ENCODE measurements at regions not wholly inside any gene's neighbourhood (a gene's known extent, or its start where the extent isn't known, plus 50 kb on each side); places are given as distances from the start of the nearest gene placed in this dataset.

GRCh38 chr17:59513934-59514841 lies 51.2 kb upstream of the DHX40 start:
- H3K36me3 Mint-ChIP-seq (ENCODE audit: insufficient read depth in 1 of 3, low read depth in 3 of 3) = no peaks in the 10 kb centered on the region
- H3K27ac ChIP-seq (ENCODE audit: insufficient read length, low read depth, low read length) = no peak overlapping the region

More at GRCh38 chr17:59513934-59514841, 51.2 kb upstream of the DHX40 start:
- no peaks in the 10 kb centered on the region for H3K9me3 ChIP-seq (ENCODE audit: control insufficient read depth, low read depth, low read length)
- H3K9ac ChIP-seq (ENCODE audit: extremely low read depth, insufficient read length, low read length) = no peak overlapping the region
- no peaks in the 10 kb centered on the region for H3K23me2 ChIP-seq (ENCODE audit: insufficient read length, low read depth, low read length, poor library complexity, severe bottlenecking)
- no peak overlapping the region for H3K4ac ChIP-seq (ENCODE audit: low read depth, low read length)
- no peak overlapping the region for H2AK5ac ChIP-seq (ENCODE audit: insufficient read length, low read length)
- H2BK12ac ChIP-seq (ENCODE audit: insufficient read length, low read depth, low read length) = no peak overlapping the region
- no peak for TF ChIP-seq CTCF (conservative IDR thresholded peaks at IDR 0.05)
- no peak overlapping the region for H3K18ac ChIP-seq (ENCODE audit: insufficient read length, low read depth, low read length)
- H3K9me3 Mint-ChIP-seq = no peaks in the 10 kb centered on the region
- H4K8ac ChIP-seq (replicated peaks; ENCODE audit: insufficient read length, low read depth, low read length) = no peak overlapping the region
- no peak overlapping the region for H3K4me2 ChIP-seq (ENCODE audit: insufficient read depth, insufficient read length, low read length)
- no peak overlapping the region for H3K56ac ChIP-seq (ENCODE audit: insufficient read length, low read depth, low read length)
- no peak overlapping the region for H2BK120ac ChIP-seq (ENCODE audit: low read depth, low read length, poor library complexity, severe bottlenecking)
- no peak overlapping the region for H3K4me3 Mint-ChIP-seq
- H3K27me3 ChIP-seq (ENCODE audit: insufficient read depth, low read length) = no peaks in the 10 kb centered on the region
- H3T11ph ChIP-seq (ENCODE audit: low read length) = no peak overlapping the region
- no peak overlapping the region for H2BK15ac ChIP-seq (ENCODE audit: low read depth, low read length)
- H3K4me1 Mint-ChIP-seq = peaks cover 6 to 7% of the 10 kb centered on the region in 2 experiments
- H3K79me2 ChIP-seq (ENCODE audit: insufficient read depth, low read length) = no peaks in the 10 kb centered on the region
- no peak overlapping the region for H3K23ac ChIP-seq (ENCODE audit: insufficient read length, low read depth, low read length)
- no CpG with 5 or more reads among the region's 8 CpGs for WGBS (ENCODE audit: extremely low coverage, insufficient read length, low lambda C conversion rate)
- no peak overlapping the region for H4K5ac ChIP-seq (ENCODE audit: insufficient read length, low read depth, low read length)
- no peaks in the 10 kb centered on the region for H3K4me1 ChIP-seq (ENCODE audit: insufficient read depth, low read length)
- H2BK5ac ChIP-seq (ENCODE audit: insufficient read length, low read length) = no peak overlapping the region
- no peaks in the 10 kb centered on the region for H4K20me1 ChIP-seq (ENCODE audit: control insufficient read depth, insufficient read depth, insufficient read length)
- DNase-seq = no peak
- H2BK20ac ChIP-seq (ENCODE audit: low read depth, low read length, poor library complexity, severe bottlenecking) = no peak overlapping the region
- no peak overlapping the region for H2AFZ ChIP-seq (ENCODE audit: low read length)
- H3K79me1 ChIP-seq (ENCODE audit: insufficient read depth, low read depth, low read length, poor library complexity, severe bottlenecking) = no peaks in the 10 kb centered on the region
- H3K14ac ChIP-seq (ENCODE audit: insufficient read depth, low read length) = no peak overlapping the region
- no peaks in the 10 kb centered on the region; the same call in 1 of the 2 replicates for H3K27me3 Mint-ChIP-seq (ENCODE audit: low read depth)
- no peak overlapping the region for H4K91ac ChIP-seq (ENCODE audit: insufficient read length, low read depth, low read length)
- H3K27ac Mint-ChIP-seq = no peak overlapping the region
